Activated CD8-positive, alpha-beta memory T cell treated with anti-CD3 and anti-CD28 coated beads, Interleukin-2, amount 10 ng/mL, durations not matched to agents 7 days and 5 days (primary cell): ENCODE measurements at regions not wholly inside any gene's neighbourhood (a gene's known extent, or its start where the extent isn't known, plus 50 kb on each side); places are given as distances from the start of the nearest gene placed in this dataset.

Experiments
- ATAC-seq: fragments of 150-1000 bp; cut with Tn5 transposase; one replicate; pipeline ENCODE4 v1.10.0; 2021; ENCODE audit warnings: moderate library complexity
- CTCF ChIA-PET: fragments of 350-600 bp; sonication (Branson Sonifier 250); formaldehyde crosslinking; loops from one replicate; lab custom pipeline; 2021; ENCODE audit warnings: antibody characterized with exemption; lab: Charles Lee
- DNase-seq: peaks from one replicate; pipeline ENCODE4 v3.0.0-alpha.2; 2020
- H3K27ac Mint-ChIP-seq: one replicate; pipeline ENCODE4 v1.8.0; 2021; ENCODE audit warnings: mild to moderate bottlenecking, mixed read lengths
- H3K27me3 Mint-ChIP-seq: one replicate; pipeline ENCODE4 v1.8.0; 2021; ENCODE audit warnings: mixed read lengths
- H3K36me3 Mint-ChIP-seq: one replicate; pipeline ENCODE4 v1.8.0; 2021; ENCODE audit warnings: mild to moderate bottlenecking, mixed read lengths
- H3K4me1 Mint-ChIP-seq: one replicate; pipeline ENCODE4 v1.8.0; 2021; ENCODE audit warnings: mixed read lengths
- H3K4me3 Mint-ChIP-seq: one replicate; pipeline ENCODE4 v1.8.0; 2021; ENCODE audit warnings: mild to moderate bottlenecking, moderate library complexity, mixed read lengths
- H3K9me3 Mint-ChIP-seq: one replicate; pipeline ENCODE4 v1.8.0; 2022; ENCODE audit warnings: low read depth, mixed read lengths

GRCh38 chr11:33412241-33412640, 155.1 kb downstream of the HIPK3 start:
- Mint-ChIP-seq H3K36me3 (no peaks in the 10 kb centered on the region), H3K4me1 (no peaks in the 10 kb centered on the region), H3K9me3 (no peaks in the 10 kb centered on the region), H3K4me3 (no peak overlapping the region), H3K27me3 (peaks cover 39% of the 10 kb centered on the region), H3K27ac (no peak overlapping the region)
- ATAC-seq: no peak
- DNase-seq: no peak
- CTCF ChIA-PET: interaction anchor here (0.8 kb wide), 1 partner anchor 11 kb away, joined by 3 read pairs; no protein-coding TSS in a partner anchor

GRCh38 chr11:33411751-33412150, 154.6 kb downstream of the HIPK3 start:
- CTCF ChIA-PET: no interaction called here

GRCh38 chr11:33410086-33410765, 153.0 kb downstream of the HIPK3 start:
- no peak for ATAC-seq
- Mint-ChIP-seq H3K27ac (no peak overlapping the region), H3K27me3 (peaks cover 39% of the 10 kb centered on the region), H3K4me3 (no peak overlapping the region), H3K36me3 (no peaks in the 10 kb centered on the region), H3K9me3 (no peaks in the 10 kb centered on the region), H3K4me1 (no peaks in the 10 kb centered on the region)
- no peak for DNase-seq
- CTCF ChIA-PET: no interaction called here

More at GRCh38 chr11:33411751-33412150, 154.6 kb downstream of the HIPK3 start:
- ATAC-seq (no peak), DNase-seq (no peak)
- Mint-ChIP-seq H3K36me3 (no peaks in the 10 kb centered on the region), H3K4me1 (no peaks in the 10 kb centered on the region), H3K27me3 (peaks cover 39% of the 10 kb centered on the region), H3K4me3 (no peak overlapping the region), H3K9me3 (no peaks in the 10 kb centered on the region), H3K27ac (no peak overlapping the region)
